CD4-positive, alpha-beta T cell (primary cell): ENCODE measurements at regions not wholly inside any gene's neighbourhood (a gene's known extent, or its start where the extent isn't known, plus 50 kb on each side); places are given as distances from the start of the nearest gene placed in this dataset. TPM values are rescaled to one million over a fixed set of nuclear protein-coding genes. Genes with fewer than 3 reads are reported as not detected.

ENCODE experiments used
- ATAC-seq: fragments of 200-7000 bp; cut with Tn5 transposase; one replicate; pipeline ENCODE4 v1.10.0; 2022; ENCODE audit warnings: mild to moderate bottlenecking; ENCODE audit not compliant: poor library complexity
- CTCF ChIA-PET: fragments of 350-600 bp; sonication (Branson Sonifier 250); formaldehyde crosslinking; loops from one replicate; lab custom pipeline; 2021; ENCODE audit warnings: antibody characterized with exemption, inconsistent platforms; lab: Charles Lee
- POLR2A ChIA-PET: fragments of 350-600 bp; sonication (Branson Sonifier 250); formaldehyde crosslinking; loops from one replicate; lab custom pipeline; 2021; ENCODE audit warnings: antibody characterized with exemption, inconsistent platforms; lab: Charles Lee
- DNase-seq, 14 experiments: peaks; one replicate each; pipeline ENCODE4 v3.0.0-alpha.2; 2013 to 2020; ENCODE audit warnings: mixed read lengths in 2 of 14
- H3K27ac ChIP-seq, 2 donors: one replicate each; pipeline versions ENCODE4 v1.5.1 to v1.7.0; 2013; ENCODE audit warnings: low read length in 2 of 2, low read depth in 1 of 2, mild to moderate bottlenecking in 1 of 2
- H3K27me3 ChIP-seq, 2 experiments: 1 replicate in 1 of 2; 2 replicates in 1 of 2; pipeline versions ENCODE4 v1.6.1 to v1.7.0; 2013; ENCODE audit warnings: low read length in 2 of 2, control low read depth in 1 of 2, mild to moderate bottlenecking in 1 of 2, moderate library complexity in 1 of 2; ENCODE audit not compliant: insufficient read depth in 2 of 2, control insufficient read depth in 1 of 2
- H3K36me3 ChIP-seq: one replicate; pipeline ENCODE4 v1.6.1; 2013; ENCODE audit warnings: low read length, control low read depth; ENCODE audit not compliant: insufficient read depth
- H3K4me1 ChIP-seq: one replicate; pipeline ENCODE4 v1.6.1; 2013; ENCODE audit warnings: low read length, control low read depth; ENCODE audit not compliant: insufficient read depth
- H3K4me3 ChIP-seq: one replicate; pipeline ENCODE4 v1.5.1; 2013; ENCODE audit warnings: mild to moderate bottlenecking, low read length, moderate library complexity
- H3K9me3 ChIP-seq, 2 experiments: 1 replicate in 1 of 2; 2 replicates in 1 of 2; pipeline versions ENCODE4 v1.6.1 to v1.7.0; 2013; ENCODE audit warnings: low read length in 2 of 2, mild to moderate bottlenecking in 2 of 2, control low read depth in 1 of 2, moderate library complexity in 1 of 2; ENCODE audit not compliant: control insufficient read depth in 1 of 2, insufficient read depth in 1 of 2
- H3K27ac Mint-ChIP-seq: one replicate; pipeline ENCODE4 v1.8.0; 2020; ENCODE audit warnings: mixed read lengths
- H3K27me3 Mint-ChIP-seq: one replicate; pipeline ENCODE4 v1.8.0; 2021; ENCODE audit warnings: mixed read lengths
- H3K36me3 Mint-ChIP-seq: one replicate; pipeline ENCODE4 v1.8.0; 2021; ENCODE audit warnings: low read depth, mixed read lengths
- H3K4me1 Mint-ChIP-seq: one replicate; pipeline ENCODE4 v1.8.0; 2021; ENCODE audit warnings: low read depth, mixed read lengths
- H3K4me3 Mint-ChIP-seq: one replicate; pipeline ENCODE4 v1.8.0; 2020; ENCODE audit warnings: mild to moderate bottlenecking, mixed read lengths
- H3K9me3 Mint-ChIP-seq: one replicate; pipeline ENCODE4 v1.8.0; 2020; ENCODE audit warnings: mixed read lengths
- CTCF ChIP-seq: fragments of 200-600 bp; IDR thresholded peaks from one replicate; pipeline ENCODE4 v1.8.0; 2022; ENCODE audit warnings: antibody characterized with exemption, mild to moderate bottlenecking
- intact Hi-C, 2 experiments: fragments of 100-400 bp; cut with DNase I in 1 of 2; cut with micrococcal nuclease in 1 of 2; formaldehyde crosslinking; loops; one replicate each; pipeline versions ENCODE4 v1.15.1 to v1.9.0; 2023 to 2025; cut with DNase I, micrococcal nuclease
- microRNA-seq: library from miRNA; unstranded; fragments of <30 nt; microRNA quantifications from one replicate; pipeline ENCODE4 v1.2.0, GENCODE V29; 2021; ENCODE audit warnings: borderline microRNAs expressed, borderline replicate concordance

GRCh38 chr4:65737672-65738071 lies 67.4 kb upstream of the EPHA5 start:
- DNase-seq = no peak
- no peaks in the 10 kb centered on the region for H3K4me1 Mint-ChIP-seq
- Histone ChIP-seq H3K4me1 (no peaks in the 10 kb centered on the region), H3K4me3 (no peak overlapping the region), H3K27me3 (no peaks in the 10 kb centered on the region), H3K27ac (no peak overlapping the region), H3K9me3 (peaks cover 0 to under 1% of the 10 kb centered on the region in 2 experiments), H3K36me3 (no peaks in the 10 kb centered on the region)
- POLR2A ChIA-PET = no interaction called here
- H3K9me3 Mint-ChIP-seq = no peaks in the 10 kb centered on the region
- no peak for TF ChIP-seq CTCF
- no peaks in the 10 kb centered on the region for H3K27me3 Mint-ChIP-seq
- H3K36me3 Mint-ChIP-seq = no peaks in the 10 kb centered on the region
- CTCF ChIA-PET = no interaction called here
- H3K4me3 Mint-ChIP-seq = no peak overlapping the region
- H3K27ac Mint-ChIP-seq = no peak overlapping the region
- ATAC-seq = no peak
- intact Hi-C loops = no loop called here

- CTCF ChIA-PET = no interaction called here
- no peak overlapping the region for H3K4me3 ChIP-seq
- Mint-ChIP-seq H3K4me3 (no peak overlapping the region), H3K36me3 (no peaks in the 10 kb centered on the region), H3K4me1 (no peaks in the 10 kb centered on the region), H3K27ac (no peak overlapping the region), H3K27me3 (no peaks in the 10 kb centered on the region), H3K9me3 (peaks cover 11% of the 10 kb centered on the region)
- intact Hi-C loops = no loop called here
- ATAC-seq (no peak), DNase-seq (no peak)
- no peak overlapping the region for H3K27ac ChIP-seq
- peaks cover 0 to 9% of the 10 kb centered on the region in 2 experiments for H3K9me3 ChIP-seq
- H3K36me3 ChIP-seq = no peaks in the 10 kb centered on the region
- no peak for TF ChIP-seq CTCF
- H3K27me3 ChIP-seq = no peaks in the 10 kb centered on the region
- no peaks in the 10 kb centered on the region for H3K4me1 ChIP-seq
- POLR2A ChIA-PET = no interaction called here
Observed at GRCh38 chr4:65724973-65725372, 54.7 kb upstream of the EPHA5 start.

Small RNAs in the stretch of these regions (microRNA-seq; reads per million reads assigned to microRNA genes)
- gene MIR1269A = not detected
